Panc1 (cell line): ENCODE measurements at regions not wholly inside any gene's neighbourhood (a gene's known extent, or its start where the extent isn't known, plus 50 kb on each side); places are given as distances from the start of the nearest gene placed in this dataset.

ENCODE experiments used
- ATAC-seq: fragments of 200-7000 bp; cut with Tn5 transposase; 2 replicates; pipeline ENCODE4 v1.9.1; 2020; ENCODE audit warnings: mild to moderate bottlenecking, moderate library complexity
- BruUV-seq: library from RNA; stranded (reverse); fragments of 400-500 nt; replicated peaks from 2 replicates; lab custom pipeline; 2021; lab: Mats Ljungman, UMichigan
- CTCF ChIA-PET: fragments of 300-600 bp; sonication (Branson Sonifier 250); formaldehyde crosslinking; loops from one replicate; lab custom pipeline; 2022; ENCODE audit warnings: antibody characterized with exemption; lab: Charles Lee
- POLR2A ChIA-PET: fragments of 300-600 bp; sonication (Branson Sonifier 250); formaldehyde crosslinking; loops from one replicate; lab custom pipeline; 2022; ENCODE audit warnings: antibody characterized with exemption; lab: Charles Lee
- DNase-seq: peaks from one replicate; pipeline ENCODE4 v3.0.0-alpha.2; 2010; ENCODE audit warnings: low read depth, low spot score
- H3K27ac ChIP-seq: 2 replicates; pipeline ENCODE4 v1.5.1; 2011; ENCODE audit warnings: mild to moderate bottlenecking, low read length, inconsistent platforms
- H3K27me3 ChIP-seq: fragments of 200-500 bp; sonication (Bioruptor generic); 2 replicates; pipeline ENCODE4 v1.6.0; 2014; ENCODE audit warnings: low read length, inconsistent platforms; ENCODE audit not compliant: control insufficient read depth, insufficient read depth
- H3K36me3 ChIP-seq: fragments of 200-500 bp; sonication (Bioruptor generic); 2 replicates; pipeline ENCODE4 v1.5.1; 2014; ENCODE audit warnings: inconsistent platforms, mild to moderate bottlenecking, low read length, moderate library complexity; ENCODE audit not compliant: control insufficient read depth, insufficient read depth
- H3K4me1 ChIP-seq: 2 replicates; pipeline ENCODE4 v1.5.1; 2011; ENCODE audit warnings: inconsistent platforms, mild to moderate bottlenecking, low read length, moderate library complexity; ENCODE audit not compliant: control insufficient read depth, insufficient read depth
- H3K4me3 ChIP-seq, 2 experiments: 2 replicates each; pipeline ENCODE4 v1.5.1; 2011 to 2012; ENCODE audit warnings: low read depth in 2 of 2, low read length in 2 of 2, mild to moderate bottlenecking in 2 of 2, inconsistent platforms in 1 of 2, moderate library complexity in 1 of 2
- H3K9me3 ChIP-seq: fragments of 200-500 bp; sonication (Bioruptor generic); 2 replicates; pipeline ENCODE4 v1.5.1; 2014; ENCODE audit warnings: low read depth, mild to moderate bottlenecking, inconsistent platforms, low read length, moderate library complexity; ENCODE audit not compliant: control insufficient read depth, insufficient read depth
- POLR2AphosphoS5 ChIP-seq: IDR thresholded peaks from 2 replicates; pipeline ENCODE4 v1.6.1; 2012; ENCODE audit warnings: mild to moderate bottlenecking, low read depth, low read length, moderate library complexity
- SIN3A ChIP-seq: IDR thresholded peaks from 2 replicates; pipeline ENCODE4 v1.6.1; 2012; ENCODE audit warnings: low read depth, mild to moderate bottlenecking, low read length, moderate library complexity, borderline replicate concordance; ENCODE audit not compliant: insufficient read depth
- TCF7L2 ChIP-seq: IDR thresholded peaks from 2 replicates; pipeline ENCODE4 v1.6.1; 2011; ENCODE audit warnings: mild to moderate bottlenecking, low read depth, low read length, inconsistent platforms
- in situ Hi-C: cut with HindIII; loops from 2 replicates; pipeline ENCODE4 v1.10.0; 2016; ENCODE audit warnings: low sequenced_read_pairs, low pct_unique_long_range_greater_than_20kb
- intact Hi-C: fragments of 100-400 bp; cut with micrococcal nuclease; formaldehyde crosslinking; loops from one replicate; pipeline ENCODE4 v1.10.0; 2022; ENCODE audit not compliant: unreplicated experiment
- TF ChIP-seq, protein P1 (sequence below), 2 experiments: IDR thresholded peaks; 2 replicates each; pipeline ENCODE4 v1.6.1; 2011 to 2012; ENCODE audit warnings: low read depth in 2 of 2, control low read depth in 1 of 2, low read length in 1 of 2, mild to moderate bottlenecking in 1 of 2, moderate library complexity in 1 of 2; ENCODE audit not compliant: insufficient read depth in 1 of 2
- TF ChIP-seq, protein P2 (sequence below): fragments of 450-650 bp; IDR thresholded peaks from 2 replicates; pipeline ENCODE4 v1.5.1; 2017; ENCODE audit warnings: mild to moderate bottlenecking

DNA sequence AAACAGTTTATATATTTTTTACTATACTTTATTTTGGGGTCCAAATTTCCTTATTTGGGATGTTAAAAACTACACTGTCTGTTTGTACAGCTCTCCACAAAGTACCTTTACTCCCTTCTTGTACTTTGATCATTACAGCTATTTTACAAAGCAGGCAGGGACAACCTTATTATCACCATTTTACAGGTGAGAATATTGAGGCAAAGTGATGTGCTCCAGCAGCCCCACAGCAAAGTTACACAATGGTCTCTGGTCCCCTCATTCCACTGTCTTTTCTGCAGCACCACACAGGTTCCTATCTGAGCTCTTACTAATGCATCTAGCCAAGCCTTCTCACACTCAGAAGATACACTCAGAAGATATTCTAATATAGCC, 457.3 kb downstream of the RASEF start:
- no peak for TF ChIP-seq SIN3A
- no peak for TF ChIP-seq TCF7L2
- TF ChIP-seq, protein P1, sequence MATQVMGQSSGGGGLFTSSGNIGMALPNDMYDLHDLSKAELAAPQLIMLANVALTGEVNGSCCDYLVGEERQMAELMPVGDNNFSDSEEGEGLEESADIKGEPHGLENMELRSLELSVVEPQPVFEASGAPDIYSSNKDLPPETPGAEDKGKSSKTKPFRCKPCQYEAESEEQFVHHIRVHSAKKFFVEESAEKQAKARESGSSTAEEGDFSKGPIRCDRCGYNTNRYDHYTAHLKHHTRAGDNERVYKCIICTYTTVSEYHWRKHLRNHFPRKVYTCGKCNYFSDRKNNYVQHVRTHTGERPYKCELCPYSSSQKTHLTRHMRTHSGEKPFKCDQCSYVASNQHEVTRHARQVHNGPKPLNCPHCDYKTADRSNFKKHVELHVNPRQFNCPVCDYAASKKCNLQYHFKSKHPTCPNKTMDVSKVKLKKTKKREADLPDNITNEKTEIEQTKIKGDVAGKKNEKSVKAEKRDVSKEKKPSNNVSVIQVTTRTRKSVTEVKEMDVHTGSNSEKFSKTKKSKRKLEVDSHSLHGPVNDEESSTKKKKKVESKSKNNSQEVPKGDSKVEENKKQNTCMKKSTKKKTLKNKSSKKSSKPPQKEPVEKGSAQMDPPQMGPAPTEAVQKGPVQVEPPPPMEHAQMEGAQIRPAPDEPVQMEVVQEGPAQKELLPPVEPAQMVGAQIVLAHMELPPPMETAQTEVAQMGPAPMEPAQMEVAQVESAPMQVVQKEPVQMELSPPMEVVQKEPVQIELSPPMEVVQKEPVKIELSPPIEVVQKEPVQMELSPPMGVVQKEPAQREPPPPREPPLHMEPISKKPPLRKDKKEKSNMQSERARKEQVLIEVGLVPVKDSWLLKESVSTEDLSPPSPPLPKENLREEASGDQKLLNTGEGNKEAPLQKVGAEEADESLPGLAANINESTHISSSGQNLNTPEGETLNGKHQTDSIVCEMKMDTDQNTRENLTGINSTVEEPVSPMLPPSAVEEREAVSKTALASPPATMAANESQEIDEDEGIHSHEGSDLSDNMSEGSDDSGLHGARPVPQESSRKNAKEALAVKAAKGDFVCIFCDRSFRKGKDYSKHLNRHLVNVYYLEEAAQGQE (IDR thresholded peaks at IDR 0.05; ENCODE audit: insufficient read depth in 1 of 2, low read depth in 2 of 2, low read length in 1 of 2) = no peak
- no peak for TF ChIP-seq POLR2AphosphoS5
- TF ChIP-seq, protein P2, sequence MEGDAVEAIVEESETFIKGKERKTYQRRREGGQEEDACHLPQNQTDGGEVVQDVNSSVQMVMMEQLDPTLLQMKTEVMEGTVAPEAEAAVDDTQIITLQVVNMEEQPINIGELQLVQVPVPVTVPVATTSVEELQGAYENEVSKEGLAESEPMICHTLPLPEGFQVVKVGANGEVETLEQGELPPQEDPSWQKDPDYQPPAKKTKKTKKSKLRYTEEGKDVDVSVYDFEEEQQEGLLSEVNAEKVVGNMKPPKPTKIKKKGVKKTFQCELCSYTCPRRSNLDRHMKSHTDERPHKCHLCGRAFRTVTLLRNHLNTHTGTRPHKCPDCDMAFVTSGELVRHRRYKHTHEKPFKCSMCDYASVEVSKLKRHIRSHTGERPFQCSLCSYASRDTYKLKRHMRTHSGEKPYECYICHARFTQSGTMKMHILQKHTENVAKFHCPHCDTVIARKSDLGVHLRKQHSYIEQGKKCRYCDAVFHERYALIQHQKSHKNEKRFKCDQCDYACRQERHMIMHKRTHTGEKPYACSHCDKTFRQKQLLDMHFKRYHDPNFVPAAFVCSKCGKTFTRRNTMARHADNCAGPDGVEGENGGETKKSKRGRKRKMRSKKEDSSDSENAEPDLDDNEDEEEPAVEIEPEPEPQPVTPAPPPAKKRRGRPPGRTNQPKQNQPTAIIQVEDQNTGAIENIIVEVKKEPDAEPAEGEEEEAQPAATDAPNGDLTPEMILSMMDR = no peak
- in situ Hi-C loops (no loop called here), intact Hi-C loops (no loop called here)
- no TSS peak for BruUV-seq
- DNase-seq = no peak
- no peak for ATAC-seq
- no peaks in the 10 kb centered on the region for H3K9me3 ChIP-seq
- no peaks in the 10 kb centered on the region for H3K36me3 ChIP-seq
- no peak overlapping the region for H3K27ac ChIP-seq
- no peaks in the 10 kb centered on the region for H3K4me1 ChIP-seq
- H3K4me3 ChIP-seq = no peak overlapping the region
- CTCF ChIA-PET = no interaction called here
- H3K27me3 ChIP-seq = no peaks in the 10 kb centered on the region
- POLR2A ChIA-PET = no interaction called here

DNA sequence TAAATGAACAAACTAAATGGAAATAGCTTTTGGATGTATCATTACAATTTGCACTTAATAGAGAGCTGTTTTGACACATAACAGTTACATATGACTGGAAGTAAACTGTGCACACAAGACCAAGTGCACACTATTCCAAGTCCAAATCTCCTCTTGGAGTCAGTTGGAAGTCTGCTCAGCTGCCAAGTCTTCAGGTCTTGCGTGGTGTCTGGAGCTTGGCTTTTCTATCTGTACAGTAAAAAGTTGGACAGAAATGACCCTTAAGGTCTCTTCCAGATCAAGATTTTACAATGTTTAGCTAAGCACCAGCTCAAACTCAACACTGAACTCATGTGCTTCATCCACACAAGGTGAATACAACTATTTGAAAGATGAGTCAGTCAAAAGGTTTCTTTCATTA, 456.9 kb downstream of the RASEF start:
- ATAC-seq = no peak
- Histone ChIP-seq H3K27me3 (no peaks in the 10 kb centered on the region), H3K4me3 (no peak overlapping the region), H3K36me3 (no peaks in the 10 kb centered on the region), H3K9me3 (no peaks in the 10 kb centered on the region), H3K4me1 (no peaks in the 10 kb centered on the region), H3K27ac (no peak overlapping the region)
- BruUV-seq = no TSS peak
- in situ Hi-C loops (no loop called here), intact Hi-C loops (no loop called here)
- POLR2A ChIA-PET = no interaction called here
- TF ChIP-seq, protein P2 = no peak
- TF ChIP-seq SIN3A (no peak), POLR2AphosphoS5 (no peak), TCF7L2 (no peak)
- TF ChIP-seq, protein P1 (IDR thresholded peaks at IDR 0.05; ENCODE audit: insufficient read depth in 1 of 2, low read depth in 2 of 2, low read length in 1 of 2) = no peak
- CTCF ChIA-PET = no interaction called here
- DNase-seq = no peak
